DMS79 treated with DMSO at 0.1 percent for 48 hours (cell line): ENCODE measurements at regions not wholly inside any gene's neighbourhood (a gene's known extent, or its start where the extent isn't known, plus 50 kb on each side); places are given as distances from the start of the nearest gene placed in this dataset.

ENCODE experiments used
- DNase-seq: peaks from one replicate; lab custom pipeline; 2025; lab: John Stamatoyannopoulos, UW

DNA sequence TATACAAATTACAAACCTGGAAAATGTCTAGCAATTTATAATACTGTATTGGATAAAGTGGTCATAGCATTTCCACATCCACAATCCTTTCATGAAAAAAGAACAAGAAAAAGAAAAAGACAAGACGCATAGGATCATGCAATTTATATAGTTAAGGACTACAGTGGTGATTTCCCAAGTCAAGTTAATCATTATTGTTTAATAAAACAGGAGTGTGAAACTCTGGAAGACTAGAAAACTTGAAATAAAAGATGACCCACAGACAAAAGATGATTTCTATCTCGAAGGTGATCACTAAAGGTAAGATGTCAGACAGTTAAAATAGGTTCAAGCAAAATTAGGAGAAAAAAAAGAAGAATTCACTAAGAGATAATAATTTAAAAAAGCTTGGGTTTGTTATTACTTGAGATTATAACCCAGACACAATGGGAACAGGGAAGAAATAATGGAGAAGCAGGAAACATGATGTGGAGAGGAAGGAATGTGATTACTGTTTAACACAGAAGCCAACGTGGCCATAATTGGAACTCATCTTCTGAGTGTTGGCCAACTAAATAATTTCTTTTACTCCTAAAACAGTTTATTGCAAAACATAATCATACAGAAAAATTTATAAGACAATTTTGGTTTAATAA, 441.2 kb upstream of the ANO3 start:
- DNase-seq = no peak

- no peak for DNase-seq
Measured at GRCh38 chr11:25891960-25892359, 440.0 kb upstream of the ANO3 start.

GRCh38 chr11:25899617-25900160, 432.2 kb upstream of the ANO3 start:
- DNase-seq = no peak

DNA sequence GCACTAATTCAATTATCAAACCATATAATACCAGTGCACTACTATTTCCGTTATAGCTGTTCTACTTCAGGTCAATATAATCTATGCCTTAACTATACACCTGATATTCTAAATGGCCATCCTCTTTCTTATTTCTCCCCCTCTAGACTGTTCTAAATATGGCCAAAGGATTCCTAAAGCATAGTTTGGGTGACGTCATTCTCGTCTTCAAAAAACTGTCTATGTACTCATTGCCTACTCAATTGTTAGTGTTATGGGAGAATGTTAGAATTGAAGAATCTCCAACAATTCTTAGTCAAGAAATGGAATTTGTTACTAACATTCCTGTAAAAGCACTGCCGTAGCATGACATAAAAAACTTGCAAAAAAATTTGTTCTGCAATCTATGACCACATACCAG, 431.1 kb upstream of the ANO3 start:
- DNase-seq = no peak

DNA sequence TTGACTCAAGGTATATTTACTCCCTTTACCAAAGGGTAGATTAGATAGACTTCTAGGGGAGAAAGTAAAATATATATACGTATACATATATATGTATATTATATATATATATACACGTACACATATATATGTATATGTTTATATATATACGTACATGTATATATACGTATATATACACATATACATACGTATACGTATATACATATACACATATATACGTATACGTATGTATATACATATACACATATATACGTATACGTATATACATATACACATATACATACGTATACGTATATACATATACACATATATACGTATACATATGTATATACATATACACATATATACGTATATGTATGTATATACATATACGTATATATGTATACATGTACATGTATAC, 430.5 kb upstream of the ANO3 start:
- DNase-seq = no peak

DNA sequence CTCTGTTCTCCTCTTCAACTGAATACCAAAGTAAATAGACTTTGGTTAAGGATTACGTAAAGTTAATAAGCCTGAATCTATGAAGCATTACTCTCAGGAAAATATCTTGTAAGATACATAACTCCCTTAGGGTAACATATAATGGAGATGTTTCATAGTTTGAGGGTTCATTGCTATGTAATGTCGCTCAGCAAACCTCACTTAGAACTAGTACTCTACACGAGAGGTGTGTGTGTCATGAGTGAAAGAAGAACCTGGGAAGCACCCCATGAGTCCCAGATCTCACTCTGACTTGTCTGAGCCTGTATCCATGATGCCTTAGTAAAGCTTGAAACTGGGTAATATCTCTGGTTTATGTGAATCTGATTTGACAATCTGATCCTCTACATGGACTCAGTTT, 429.5 kb upstream of the ANO3 start:
- no peak for DNase-seq

DNA sequence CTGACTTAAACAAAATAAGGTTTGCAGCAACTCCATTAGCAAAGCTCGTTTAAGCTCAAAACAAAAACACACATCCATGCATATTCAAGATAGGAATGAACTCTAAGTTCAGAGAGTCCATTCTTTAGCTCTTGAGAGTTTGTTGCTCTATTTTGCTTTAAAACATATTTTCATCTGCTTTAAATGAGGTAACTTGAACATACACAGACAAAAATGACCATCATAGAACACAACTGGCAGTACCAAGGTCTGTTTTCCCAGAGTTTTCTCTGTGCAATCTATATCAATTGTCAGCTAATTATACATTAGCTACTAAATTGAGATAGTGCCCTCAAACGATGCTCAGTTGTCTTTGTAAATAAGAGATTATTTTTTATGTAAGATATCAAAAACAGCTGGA, 423.2 kb upstream of the ANO3 start:
- DNase-seq = no peak

GRCh38 chr11:25910086-25910485, 421.8 kb upstream of the ANO3 start:
- DNase-seq = peak; percentile 27

- no peak for DNase-seq
Measured at GRCh38 chr11:25920356-25920755, 411.6 kb upstream of the ANO3 start.

- DNase-seq = no peak
Measured at GRCh38 chr11:25924586-25924985, 407.3 kb upstream of the ANO3 start.

GRCh38 chr11:25925359-25925758, 406.6 kb upstream of the ANO3 start:
- DNase-seq = no peak

DNA sequence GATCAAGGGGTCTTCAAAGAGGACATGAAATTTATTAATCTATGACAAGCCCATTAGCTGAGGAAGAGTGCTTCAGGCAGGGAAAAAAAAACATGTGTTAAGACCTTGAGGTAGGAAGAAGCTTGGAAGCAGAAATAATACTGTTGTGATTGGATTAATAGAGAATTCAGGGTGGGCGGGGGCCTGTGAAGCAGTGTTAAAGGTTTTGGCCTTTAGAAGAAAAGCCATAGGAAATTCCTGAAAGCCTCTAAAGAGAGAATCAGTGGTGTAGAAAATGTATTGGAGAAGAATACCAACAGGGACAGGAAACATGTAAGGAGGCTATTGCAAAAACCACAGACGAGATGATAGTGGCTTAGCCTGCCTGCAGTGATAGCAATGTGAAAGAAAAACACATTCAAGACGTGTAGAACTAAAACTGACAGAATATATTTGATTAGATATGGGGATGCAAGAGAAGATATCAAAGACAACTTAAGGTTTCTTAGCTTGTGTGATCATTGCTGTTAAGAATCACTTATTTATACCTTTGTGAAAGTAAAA, 404.4 kb upstream of the ANO3 start:
- no peak for DNase-seq

- no peak for DNase-seq
Measured at GRCh38 chr11:25928076-25928475, 403.9 kb upstream of the ANO3 start.

DNA sequence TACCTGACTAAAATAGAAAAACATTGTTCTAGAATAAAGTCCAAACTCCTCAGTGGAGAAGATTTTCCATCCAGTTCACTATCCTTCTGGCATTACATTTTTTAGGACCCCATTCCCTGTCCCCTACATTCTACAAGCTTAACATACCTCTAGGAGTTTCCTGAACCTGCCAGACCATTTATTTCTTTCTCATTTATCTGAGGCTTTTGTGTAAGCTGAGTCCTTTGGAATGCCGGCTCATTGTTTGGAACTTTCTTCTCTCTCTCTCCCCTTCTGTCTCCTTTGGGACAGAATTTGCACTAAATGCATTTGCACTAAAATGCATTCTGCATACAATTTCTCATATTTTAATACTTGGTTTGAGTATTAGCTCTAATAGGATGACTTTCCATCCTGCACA, 393.0 kb upstream of the ANO3 start:
- no peak for DNase-seq

GRCh38 chr11:25939691-25940090, 392.2 kb upstream of the ANO3 start:
- no peak for DNase-seq

DNA sequence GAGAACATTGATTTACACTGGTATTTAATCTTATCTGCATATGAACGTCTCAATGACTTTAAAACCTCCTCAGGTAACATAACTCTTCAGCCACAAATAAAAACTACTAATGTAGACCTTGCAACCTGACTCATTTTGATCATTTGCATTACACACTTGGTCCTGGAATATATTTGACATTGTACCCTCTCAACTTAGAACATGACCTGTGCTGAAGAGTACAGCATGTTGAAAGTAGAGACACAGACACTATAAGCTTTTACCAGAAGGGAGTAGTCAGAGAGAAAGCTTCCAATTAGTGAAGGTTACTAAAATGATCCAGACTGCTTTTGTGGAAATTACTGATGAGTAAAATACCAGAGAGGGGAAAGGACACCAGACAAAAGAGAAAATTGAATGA, 390.6 kb upstream of the ANO3 start:
- no peak for DNase-seq

DNA sequence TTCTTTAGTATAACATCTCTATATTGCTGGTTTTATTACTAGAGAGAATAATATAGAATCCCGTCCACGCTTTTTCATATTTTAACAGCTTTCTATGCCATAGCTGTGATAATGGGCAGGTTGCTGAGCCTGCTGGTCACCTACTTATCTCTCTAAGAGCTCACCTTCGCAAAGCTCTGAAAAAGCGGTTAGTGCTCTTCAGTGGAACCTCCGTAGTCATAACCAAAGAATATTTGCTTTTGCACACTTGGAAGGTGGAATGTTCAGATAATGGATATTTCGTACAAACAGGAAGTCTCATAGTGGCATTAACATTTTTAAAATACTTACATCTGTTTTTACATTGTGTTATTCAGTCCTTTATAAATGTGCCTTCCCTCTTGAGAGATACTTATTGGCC, 388.9 kb upstream of the ANO3 start:
- DNase-seq = no peak

GRCh38 chr11:25943777-25944661, 387.9 kb upstream of the ANO3 start:
- no peak for DNase-seq

- DNase-seq = no peak
Measured at GRCh38 chr11:25949918-25950317, 382.0 kb upstream of the ANO3 start.

GRCh38 chr11:25953006-25953405, 378.9 kb upstream of the ANO3 start:
- DNase-seq = no peak

GRCh38 chr11:25958045-25958444, 373.9 kb upstream of the ANO3 start:
- no peak for DNase-seq

- no peak for DNase-seq
Measured at GRCh38 chr11:25961539-25961938, 370.4 kb upstream of the ANO3 start.
